NCI-H2029 treated with DMSO at 0.1 percent for 48 hours (cell line): ENCODE measurements at regions not wholly inside any gene's neighbourhood (a gene's known extent, or its start where the extent isn't known, plus 50 kb on each side); places are given as distances from the start of the nearest gene placed in this dataset.
"Not testable (repeated sequence)": the region's sequence is repeated elsewhere in the genome, so short reads cannot be mapped to it uniquely, and the experiment has no call there.

Experiments used
- DNase-seq: peaks from one replicate; lab custom pipeline; 2025; lab: John Stamatoyannopoulos, UW

GRCh38 chr7:46625032-46625431 lies 704.0 kb upstream of the IGFBP3 start:
- DNase-seq: no peak

- no peak for DNase-seq
Measured at GRCh38 chr7:46622251-46622650, 701.2 kb upstream of the IGFBP3 start.

GRCh38 chr7:46619723-46620310 lies 698.7 kb upstream of the IGFBP3 start:
- DNase-seq: no peak

GRCh38 chr7:46616636-46617035 lies 695.6 kb upstream of the IGFBP3 start:
- DNase-seq: no peak

GRCh38 chr7:46613551-46613950 lies 692.5 kb upstream of the IGFBP3 start:
- DNase-seq: no peak

- no peak for DNase-seq
Measured at GRCh38 chr7:46613116-46613515, 692.0 kb upstream of the IGFBP3 start.

- DNase-seq: no peak
Measured at GRCh38 chr7:46611508-46611907, 690.4 kb upstream of the IGFBP3 start.

GRCh38 chr7:46610746-46611145 lies 689.7 kb upstream of the IGFBP3 start:
- DNase-seq: peak; percentile 32

GRCh38 chr7:46607176-46607575 lies 686.1 kb upstream of the IGFBP3 start:
- no peak for DNase-seq

- no peak for DNase-seq
Measured at GRCh38 chr7:46606761-46607160, 685.7 kb upstream of the IGFBP3 start.

- no peak for DNase-seq
Measured at GRCh38 chr7:46604241-46604661, 683.2 kb upstream of the IGFBP3 start.

GRCh38 chr7:46603780-46604179 lies 682.7 kb upstream of the IGFBP3 start:
- DNase-seq: no peak

- DNase-seq: no peak
Measured at GRCh38 chr7:46603296-46603752, 682.3 kb upstream of the IGFBP3 start.

GRCh38 chr7:46600340-46600739 lies 679.3 kb upstream of the IGFBP3 start:
- DNase-seq: no peak

- DNase-seq: not testable (repeated sequence)
Measured at GRCh38 chr7:46594831-46595230, 673.8 kb upstream of the IGFBP3 start.

- DNase-seq: peak; percentile 21
Measured at GRCh38 chr7:46590918-46591905, 670.1 kb upstream of the IGFBP3 start.

- no peak for DNase-seq
Measured at GRCh38 chr7:46589286-46589685, 668.2 kb upstream of the IGFBP3 start.

GRCh38 chr7:46586406-46586805 lies 665.3 kb upstream of the IGFBP3 start:
- DNase-seq: no peak

GRCh38 chr7:46583656-46584055 lies 662.6 kb upstream of the IGFBP3 start:
- DNase-seq: no peak

- DNase-seq: no peak
Measured at GRCh38 chr7:46581268-46581667, 660.2 kb upstream of the IGFBP3 start.

GRCh38 chr7:46580766-46581165 lies 659.7 kb upstream of the IGFBP3 start:
- no peak for DNase-seq

- DNase-seq: no peak
Measured at GRCh38 chr7:46577394-46577793, 656.3 kb upstream of the IGFBP3 start.

- no peak for DNase-seq
Measured at GRCh38 chr7:46576950-46577349, 655.9 kb upstream of the IGFBP3 start.
